SK-N-SH treated with all-trans-retinoic acid at 6 μM for 48 hours (cell line): ENCODE measurements at regions not wholly inside any gene's neighbourhood (a gene's known extent, or its start where the extent isn't known, plus 50 kb on each side); places are given as distances from the start of the nearest gene placed in this dataset.

Experiments used
- ATAC-seq: fragments of 200-7000 bp; cut with Tn5 transposase; 3 replicates; pipeline ENCODE4 v1.9.1; 2020; ENCODE audit warnings: mild to moderate bottlenecking, moderate library complexity
- ARNTL ChIP-seq: fragments of 450-650 bp; formaldehyde crosslinking; IDR thresholded peaks from 2 replicates; pipeline ENCODE4 v1.5.0; 2020; ENCODE audit warnings: low read depth, mild to moderate bottlenecking, moderate library complexity, borderline replicate concordance
- BACH2 ChIP-seq: fragments of 250-450 bp; sonication (Bioruptor Pico); IDR thresholded peaks from 2 replicates; pipeline ENCODE4 v1.9.0; 2021; ENCODE audit warnings: mild to moderate bottlenecking, borderline replicate concordance
- CSDC2 ChIP-seq: fragments of 250-450 bp; sonication (Bioruptor Pico); IDR thresholded peaks from 2 replicates; pipeline ENCODE4 v1.5.0; 2020; ENCODE audit warnings: mild to moderate bottlenecking, moderate library complexity
- ESRRG ChIP-seq: fragments of 250-450 bp; sonication (Bioruptor Pico); IDR thresholded peaks from 2 replicates; pipeline ENCODE4 v1.6.1; 2021; ENCODE audit warnings: mild to moderate bottlenecking
- GLIS3 ChIP-seq: fragments of 250-450 bp; sonication (Bioruptor Pico); IDR thresholded peaks from 2 replicates; pipeline ENCODE4 v1.5.0; 2020; ENCODE audit warnings: mild to moderate bottlenecking, moderate library complexity
- OSR1 ChIP-seq: fragments of 250-450 bp; sonication (Bioruptor Pico); IDR thresholded peaks from 2 replicates; pipeline ENCODE4 v1.8.0; 2022; ENCODE audit warnings: moderate library complexity, mild to moderate bottlenecking, inconsistent platforms
- PPARA ChIP-seq: fragments of 250-450 bp; sonication (Bioruptor Pico); IDR thresholded peaks from 2 replicates; pipeline ENCODE4 v1.5.0; 2020; ENCODE audit warnings: mild to moderate bottlenecking, borderline replicate concordance
- RARB ChIP-seq: fragments of 250-450 bp; sonication (Bioruptor Pico); IDR thresholded peaks from 2 replicates; pipeline ENCODE4 v1.8.0; 2021; ENCODE audit warnings: mild to moderate bottlenecking, moderate library complexity
- TCF4 ChIP-seq: fragments of 250-450 bp; sonication (Bioruptor Pico); IDR thresholded peaks from 2 replicates; pipeline ENCODE4 v1.8.0; 2021; ENCODE audit warnings: mild to moderate bottlenecking, moderate library complexity, borderline replicate concordance
- TOX ChIP-seq: fragments of 250-450 bp; sonication (Bioruptor Pico); IDR thresholded peaks from 2 replicates; pipeline ENCODE4 v1.8.0; 2021; ENCODE audit warnings: mild to moderate bottlenecking, moderate library complexity, borderline replicate concordance
- ZC3H10 ChIP-seq: fragments of 250-450 bp; sonication (Bioruptor Pico); IDR thresholded peaks from 2 replicates; pipeline ENCODE4 v1.5.1; 2021; ENCODE audit warnings: mild to moderate bottlenecking, moderate library complexity
- ZFP3 ChIP-seq: fragments of 250-450 bp; sonication (Bioruptor Pico); IDR thresholded peaks from 2 replicates; pipeline ENCODE4 v1.5.0; 2020; ENCODE audit warnings: mild to moderate bottlenecking, moderate library complexity
- ZFP30 ChIP-seq: fragments of 450-650 bp; formaldehyde crosslinking; IDR thresholded peaks from 2 replicates; pipeline ENCODE4 v1.5.0; 2022; ENCODE audit warnings: mild to moderate bottlenecking, moderate library complexity
- ZNF565 ChIP-seq: fragments of 450-650 bp; formaldehyde crosslinking; conservative IDR thresholded peaks from 2 replicates; pipeline ENCODE4 v1.5.0; 2020; ENCODE audit warnings: low read depth, mild to moderate bottlenecking, moderate library complexity
- ZNF70 ChIP-seq: fragments of 450-650 bp; formaldehyde crosslinking; IDR thresholded peaks from 2 replicates; pipeline ENCODE4 v1.5.0; 2020; ENCODE audit warnings: mild to moderate bottlenecking, moderate library complexity
- ZNF8 ChIP-seq: fragments of 450-650 bp; formaldehyde crosslinking; IDR thresholded peaks from 2 replicates; pipeline ENCODE4 v1.5.0; 2020; ENCODE audit warnings: mild to moderate bottlenecking, moderate library complexity
- TF ChIP-seq, protein P1 (sequence below): fragments of 250-450 bp; sonication (Bioruptor Pico); IDR thresholded peaks from 2 replicates; pipeline ENCODE4 v1.5.0; 2020; ENCODE audit warnings: mild to moderate bottlenecking, moderate library complexity
- TF ChIP-seq, protein P2 (sequence below): fragments of 250-450 bp; sonication (Bioruptor Pico); IDR thresholded peaks from 2 replicates; pipeline ENCODE4 v1.5.1; 2021; ENCODE audit warnings: mild to moderate bottlenecking, moderate library complexity
- TF ChIP-seq, protein P3 (sequence below): fragments of 250-450 bp; sonication (Bioruptor Pico); IDR thresholded peaks from 2 replicates; pipeline ENCODE4 v1.8.0; 2020; ENCODE audit warnings: mild to moderate bottlenecking, moderate library complexity, borderline replicate concordance

- TF ChIP-seq, protein P1, sequence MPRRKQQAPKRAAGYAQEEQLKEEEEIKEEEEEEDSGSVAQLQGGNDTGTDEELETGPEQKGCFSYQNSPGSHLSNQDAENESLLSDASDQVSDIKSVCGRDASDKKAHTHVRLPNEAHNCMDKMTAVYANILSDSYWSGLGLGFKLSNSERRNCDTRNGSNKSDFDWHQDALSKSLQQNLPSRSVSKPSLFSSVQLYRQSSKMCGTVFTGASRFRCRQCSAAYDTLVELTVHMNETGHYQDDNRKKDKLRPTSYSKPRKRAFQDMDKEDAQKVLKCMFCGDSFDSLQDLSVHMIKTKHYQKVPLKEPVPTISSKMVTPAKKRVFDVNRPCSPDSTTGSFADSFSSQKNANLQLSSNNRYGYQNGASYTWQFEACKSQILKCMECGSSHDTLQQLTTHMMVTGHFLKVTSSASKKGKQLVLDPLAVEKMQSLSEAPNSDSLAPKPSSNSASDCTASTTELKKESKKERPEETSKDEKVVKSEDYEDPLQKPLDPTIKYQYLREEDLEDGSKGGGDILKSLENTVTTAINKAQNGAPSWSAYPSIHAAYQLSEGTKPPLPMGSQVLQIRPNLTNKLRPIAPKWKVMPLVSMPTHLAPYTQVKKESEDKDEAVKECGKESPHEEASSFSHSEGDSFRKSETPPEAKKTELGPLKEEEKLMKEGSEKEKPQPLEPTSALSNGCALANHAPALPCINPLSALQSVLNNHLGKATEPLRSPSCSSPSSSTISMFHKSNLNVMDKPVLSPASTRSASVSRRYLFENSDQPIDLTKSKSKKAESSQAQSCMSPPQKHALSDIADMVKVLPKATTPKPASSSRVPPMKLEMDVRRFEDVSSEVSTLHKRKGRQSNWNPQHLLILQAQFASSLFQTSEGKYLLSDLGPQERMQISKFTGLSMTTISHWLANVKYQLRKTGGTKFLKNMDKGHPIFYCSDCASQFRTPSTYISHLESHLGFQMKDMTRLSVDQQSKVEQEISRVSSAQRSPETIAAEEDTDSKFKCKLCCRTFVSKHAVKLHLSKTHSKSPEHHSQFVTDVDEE (CRISPR knock-in tag): no peak
- TF ChIP-seq GLIS3 (CRISPR knock-in tag) (no peak), OSR1 (no peak), RARB (CRISPR knock-in tag) (no peak), ZFP3 (CRISPR knock-in tag) (no peak), PPARA (no peak), TCF4 (CRISPR knock-in tag) (no peak), ARNTL (CRISPR knock-in tag) (no peak), ZNF8 (CRISPR knock-in tag) (no peak), ZFP30 (CRISPR knock-in tag) (no peak), ZC3H10 (no peak), ZNF70 (CRISPR knock-in tag) (no peak), CSDC2 (CRISPR knock-in tag) (no peak)
- TF ChIP-seq, protein P2, sequence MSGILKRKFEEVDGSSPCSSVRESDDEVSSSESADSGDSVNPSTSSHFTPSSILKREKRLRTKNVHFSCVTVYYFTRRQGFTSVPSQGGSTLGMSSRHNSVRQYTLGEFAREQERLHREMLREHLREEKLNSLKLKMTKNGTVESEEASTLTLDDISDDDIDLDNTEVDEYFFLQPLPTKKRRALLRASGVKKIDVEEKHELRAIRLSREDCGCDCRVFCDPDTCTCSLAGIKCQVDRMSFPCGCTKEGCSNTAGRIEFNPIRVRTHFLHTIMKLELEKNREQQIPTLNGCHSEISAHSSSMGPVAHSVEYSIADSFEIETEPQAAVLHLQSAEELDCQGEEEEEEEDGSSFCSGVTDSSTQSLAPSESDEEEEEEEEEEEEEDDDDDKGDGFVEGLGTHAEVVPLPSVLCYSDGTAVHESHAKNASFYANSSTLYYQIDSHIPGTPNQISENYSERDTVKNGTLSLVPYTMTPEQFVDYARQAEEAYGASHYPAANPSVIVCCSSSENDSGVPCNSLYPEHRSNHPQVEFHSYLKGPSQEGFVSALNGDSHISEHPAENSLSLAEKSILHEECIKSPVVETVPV: no peak
- TF ChIP-seq, protein P3, sequence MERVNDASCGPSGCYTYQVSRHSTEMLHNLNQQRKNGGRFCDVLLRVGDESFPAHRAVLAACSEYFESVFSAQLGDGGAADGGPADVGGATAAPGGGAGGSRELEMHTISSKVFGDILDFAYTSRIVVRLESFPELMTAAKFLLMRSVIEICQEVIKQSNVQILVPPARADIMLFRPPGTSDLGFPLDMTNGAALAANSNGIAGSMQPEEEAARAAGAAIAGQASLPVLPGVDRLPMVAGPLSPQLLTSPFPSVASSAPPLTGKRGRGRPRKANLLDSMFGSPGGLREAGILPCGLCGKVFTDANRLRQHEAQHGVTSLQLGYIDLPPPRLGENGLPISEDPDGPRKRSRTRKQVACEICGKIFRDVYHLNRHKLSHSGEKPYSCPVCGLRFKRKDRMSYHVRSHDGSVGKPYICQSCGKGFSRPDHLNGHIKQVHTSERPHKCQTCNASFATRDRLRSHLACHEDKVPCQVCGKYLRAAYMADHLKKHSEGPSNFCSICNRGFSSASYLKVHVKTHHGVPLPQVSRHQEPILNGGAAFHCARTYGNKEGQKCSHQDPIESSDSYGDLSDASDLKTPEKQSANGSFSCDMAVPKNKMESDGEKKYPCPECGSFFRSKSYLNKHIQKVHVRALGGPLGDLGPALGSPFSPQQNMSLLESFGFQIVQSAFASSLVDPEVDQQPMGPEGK: no peak
- no peak for ATAC-seq
These were observed 61.9 kb upstream of the ANKRD10 start for GRCh38 chr13:110976785-110977184.

DNA sequence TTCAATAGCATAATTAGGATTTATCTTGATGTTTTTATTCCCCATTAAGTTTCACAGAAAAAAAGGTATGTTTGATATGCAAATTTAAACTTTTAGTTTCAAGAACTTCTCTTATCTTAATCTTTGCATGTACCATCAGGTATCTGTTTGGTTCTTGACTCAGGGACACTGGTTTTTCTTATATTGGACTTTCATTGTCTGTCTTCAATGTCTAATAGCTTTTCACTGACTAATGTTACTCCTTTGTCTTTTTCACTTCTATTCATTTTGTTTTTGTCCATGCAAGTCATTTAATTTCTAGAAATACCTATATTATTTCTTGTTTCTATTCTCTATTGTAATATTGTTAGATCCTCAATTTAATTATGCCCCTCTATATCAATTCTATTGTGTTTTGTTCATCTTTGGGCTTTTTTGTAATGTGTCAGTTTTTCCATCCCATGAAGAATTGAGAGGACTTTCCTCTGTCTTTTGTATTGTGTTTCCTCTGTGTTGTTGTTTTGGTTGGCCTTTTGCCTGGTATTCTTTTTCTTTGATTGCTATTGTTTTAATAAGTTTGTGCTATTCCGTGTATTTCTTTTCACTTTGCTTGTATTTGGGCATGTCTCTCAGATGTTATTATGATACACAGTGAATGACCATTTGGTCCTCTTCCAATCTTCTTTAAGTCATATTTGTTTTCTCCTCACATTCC lies 58.3 kb upstream of the ANKRD10 start:
- no peak for ATAC-seq
- TF ChIP-seq, protein P2: no peak
- TF ChIP-seq TCF4 (CRISPR knock-in tag) (no peak), GLIS3 (CRISPR knock-in tag) (no peak)
- TF ChIP-seq, protein P1 (CRISPR knock-in tag): no peak

- no peak for ATAC-seq
- TF ChIP-seq ZFP30 (CRISPR knock-in tag) (no peak), ESRRG (no peak), ZC3H10 (no peak), ZNF565 (CRISPR knock-in tag) (no peak), PPARA (no peak), ZNF70 (CRISPR knock-in tag) (no peak), TCF4 (CRISPR knock-in tag) (no peak), RARB (CRISPR knock-in tag) (no peak), BACH2 (no peak), ARNTL (CRISPR knock-in tag) (no peak), TOX (CRISPR knock-in tag) (no peak), ZFP3 (CRISPR knock-in tag) (no peak)
- TF ChIP-seq, protein P1 (CRISPR knock-in tag): no peak
- TF ChIP-seq, protein P2: no peak
These were observed 56.6 kb upstream of the ANKRD10 start for GRCh38 chr13:110971486-110971885.
